NCI-H1930 (cell line): ENCODE measurements at regions not wholly inside any gene's neighbourhood (a gene's known extent, or its start where the extent isn't known, plus 50 kb on each side); places are given as distances from the start of the nearest gene placed in this dataset.

Source experiments
- DNase-seq, 2 experiments: peaks; one replicate each; lab custom pipeline; 2025; lab: John Stamatoyannopoulos, UW

DNA sequence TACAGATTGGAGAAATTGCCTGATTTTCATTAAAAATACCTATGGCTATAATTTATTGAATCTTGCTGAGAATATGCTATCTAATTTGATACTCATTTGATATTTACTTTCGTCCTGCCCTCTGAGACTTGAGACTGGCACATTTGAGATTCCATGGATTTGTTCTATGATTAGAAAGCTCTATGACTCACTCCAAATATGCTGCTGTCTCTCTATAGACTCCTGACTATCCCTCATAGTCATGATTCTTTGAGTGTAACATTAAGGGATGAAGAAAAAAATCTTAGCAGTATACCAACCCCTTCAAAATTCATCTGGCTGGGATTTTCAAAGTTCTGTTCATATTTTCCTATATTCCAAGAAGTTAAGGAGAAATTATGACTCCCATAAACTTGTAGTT lies 191.9 kb downstream of the LRIG3 start:
- no peak for DNase-seq

DNA sequence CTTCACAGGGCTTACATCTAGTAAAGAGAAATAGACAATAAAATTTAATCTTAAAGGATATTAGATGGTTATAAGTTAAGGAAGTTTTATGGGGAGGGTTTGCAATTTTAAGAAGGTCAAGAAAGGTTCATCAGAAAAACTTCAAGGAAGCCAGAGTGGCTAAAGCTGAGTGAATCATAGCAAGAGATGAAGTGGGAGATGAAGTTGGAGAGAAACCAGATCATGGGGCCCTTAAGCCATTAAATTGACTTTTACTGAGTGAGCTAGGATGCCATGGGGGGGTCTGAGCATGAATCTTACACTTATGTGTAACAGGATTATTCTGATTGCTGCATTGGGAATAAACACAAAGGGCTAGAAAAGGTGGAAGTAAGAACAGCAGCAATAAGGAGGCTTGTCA lies 189.2 kb downstream of the LRIG3 start:
- DNase-seq, result no peak

DNA sequence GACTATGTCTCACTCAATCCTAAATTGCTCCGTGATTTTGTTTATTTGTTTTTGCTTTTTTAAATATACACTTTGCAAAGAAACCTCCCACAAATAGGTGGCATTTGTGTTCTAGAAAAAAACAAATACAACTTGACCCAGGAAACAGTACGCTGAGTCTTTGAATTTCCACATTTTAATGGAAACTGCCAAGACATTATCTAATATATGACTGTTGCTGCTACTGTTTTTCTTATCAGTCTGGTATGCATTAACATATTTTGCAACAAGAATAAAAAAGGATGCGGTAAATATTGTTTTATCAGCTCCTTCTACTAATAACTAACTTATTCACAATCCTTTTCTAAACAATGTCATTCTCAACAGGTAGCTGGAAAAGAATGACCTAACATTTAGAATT lies 187.4 kb downstream of the LRIG3 start:
- DNase-seq, result no peak

DNA sequence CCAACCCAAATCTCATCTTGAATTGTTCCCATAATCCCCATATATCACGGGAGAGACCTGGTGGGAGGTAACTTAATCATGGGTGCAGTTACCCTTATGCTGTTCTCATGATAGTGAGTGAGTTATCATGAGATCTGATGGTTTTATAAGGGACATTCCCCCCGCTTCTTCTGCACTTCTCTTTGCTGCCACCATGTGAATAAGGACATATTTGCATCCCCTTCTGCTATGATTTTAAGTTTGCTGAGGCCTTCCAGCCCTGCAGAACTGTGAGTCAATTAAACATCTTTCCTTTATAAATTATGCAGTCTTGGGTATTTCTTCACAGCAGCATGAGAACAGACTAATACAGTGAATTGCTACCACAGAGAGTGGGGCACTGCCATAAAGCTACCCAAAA lies 179.1 kb downstream of the LRIG3 start:
- DNase-seq, result no peak

DNA sequence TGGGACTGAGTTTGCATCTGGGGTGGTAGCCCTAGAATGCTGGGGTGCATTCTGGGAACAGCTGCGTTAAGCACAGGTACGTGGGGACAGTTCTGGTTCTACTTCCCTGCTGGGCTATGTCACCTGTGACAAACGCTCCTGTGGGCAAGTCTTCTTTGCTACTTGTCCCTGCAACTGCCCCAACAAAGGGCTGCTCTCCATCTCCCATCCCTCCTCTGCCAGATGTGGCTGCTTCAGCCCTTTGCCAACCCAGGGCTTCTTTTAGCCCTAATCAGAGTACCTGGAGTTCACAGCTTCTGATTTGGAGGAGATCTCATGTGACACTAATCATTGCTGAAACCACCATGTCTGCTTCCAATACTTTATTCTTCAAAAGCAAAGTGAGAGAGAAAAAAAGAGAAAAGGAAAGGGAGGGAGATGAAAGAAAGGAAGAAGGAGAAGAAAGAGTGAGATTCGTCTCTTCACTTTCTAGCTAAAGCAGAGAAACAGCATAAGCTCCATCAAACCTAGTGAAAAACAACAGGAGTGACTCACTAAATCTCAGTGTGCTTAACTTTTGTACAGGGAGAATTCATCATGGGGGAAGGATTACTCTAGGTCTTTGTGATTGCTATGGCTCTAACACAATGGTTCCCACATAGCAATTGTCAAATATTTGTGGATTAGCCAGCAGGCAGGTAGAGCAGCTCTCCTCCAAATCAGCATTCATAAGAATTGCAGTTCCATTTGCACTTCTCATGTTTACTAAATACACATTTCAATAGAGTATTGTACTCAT lies 174.8 kb downstream of the LRIG3 start:
- no peak for DNase-seq

DNA sequence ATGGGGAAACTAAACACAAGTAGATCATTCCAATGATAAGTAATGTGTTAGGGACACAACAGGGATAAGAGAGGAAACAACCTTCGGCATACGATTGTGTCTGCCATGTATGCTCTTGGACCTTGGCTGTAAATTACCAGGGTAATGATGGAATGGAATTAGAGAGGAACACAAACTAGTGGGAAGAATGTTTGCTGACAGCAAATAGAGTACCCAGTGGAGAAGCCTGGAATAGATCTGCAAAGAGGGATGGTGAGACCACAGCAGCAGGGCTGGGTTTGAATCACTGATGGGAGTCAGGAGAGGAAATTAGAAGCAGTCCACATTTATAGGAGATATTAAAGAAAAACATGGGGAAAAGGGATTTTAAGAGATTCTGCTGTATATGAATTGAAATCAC lies 172.8 kb downstream of the LRIG3 start:
- DNase-seq, result no peak

DNA sequence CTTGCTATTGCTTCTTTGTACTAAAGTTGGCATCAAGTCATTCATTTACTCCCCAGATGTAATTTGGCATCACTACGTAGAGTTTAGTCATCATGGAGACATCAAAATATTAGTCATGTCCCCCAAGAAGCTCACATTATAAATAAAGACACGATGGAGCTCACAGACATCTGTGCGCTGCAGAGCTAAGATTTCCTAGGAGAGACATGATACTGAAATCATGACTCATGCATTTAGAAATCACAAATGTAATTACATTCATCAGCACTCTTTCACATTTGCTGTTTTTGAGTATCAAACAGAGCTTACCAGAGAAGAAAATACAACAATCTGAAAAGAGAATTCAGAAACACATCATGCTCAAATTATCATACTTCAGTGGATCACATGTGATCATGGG lies 169.8 kb downstream of the LRIG3 start:
- no peak for DNase-seq

DNA sequence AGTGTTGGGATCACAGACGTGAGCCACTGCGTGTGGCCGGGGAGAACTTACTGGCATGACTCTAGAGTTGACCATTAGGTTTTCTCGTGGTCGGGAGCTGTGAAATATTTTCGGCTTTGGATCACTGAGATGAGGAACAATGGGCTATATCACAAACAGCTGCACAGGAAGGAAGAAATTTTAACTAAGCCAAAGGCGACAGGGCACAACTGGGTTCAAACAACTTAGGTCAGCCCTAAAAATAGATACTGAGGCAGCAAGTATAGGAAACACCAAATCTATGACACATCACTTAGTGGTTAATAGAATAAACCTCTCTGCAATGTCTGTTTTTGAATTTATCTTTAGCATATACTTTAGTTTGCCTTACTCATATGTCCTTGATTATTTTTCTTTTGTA lies 162.9 kb downstream of the LRIG3 start:
- no peak for DNase-seq

DNA sequence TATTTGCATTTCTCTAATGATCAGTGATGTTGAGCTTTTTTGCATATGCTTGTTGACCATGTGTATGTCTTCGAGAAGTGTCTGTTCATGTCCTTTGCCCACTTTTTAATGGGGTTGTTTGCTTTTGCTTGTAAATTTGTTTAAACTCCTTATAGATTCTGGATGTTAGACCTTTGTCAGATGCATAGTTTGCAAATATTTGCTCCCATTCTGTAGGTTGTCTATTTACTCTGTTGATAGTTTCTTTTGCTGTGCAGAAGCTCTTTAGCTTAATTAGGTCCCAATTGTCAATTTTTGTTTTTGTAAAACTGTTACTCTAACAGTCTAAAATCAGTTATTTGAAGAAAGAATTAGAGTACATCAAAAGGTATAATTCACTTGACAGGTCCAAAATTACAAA lies 160.6 kb downstream of the LRIG3 start:
- DNase-seq, result peak in 1 of 2 experiments; percentile 5

DNA sequence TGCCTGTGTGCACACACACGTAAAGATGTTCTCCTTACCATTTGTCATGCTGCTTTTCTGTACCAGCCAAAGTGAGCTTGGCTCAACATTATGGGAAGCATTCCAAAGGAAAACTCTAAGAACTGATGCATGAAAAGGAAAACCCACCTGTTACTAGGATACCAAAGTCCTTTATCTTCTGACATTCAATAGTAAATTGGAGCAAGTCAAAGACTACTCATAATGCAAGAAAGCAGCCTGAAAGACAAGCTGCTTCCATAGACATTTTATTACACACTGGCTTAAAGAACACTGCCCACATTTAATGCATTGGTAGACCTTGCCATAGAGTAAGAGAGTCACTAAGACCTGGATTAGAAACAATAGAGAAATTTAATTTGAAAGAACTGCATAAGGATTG lies 159.0 kb downstream of the LRIG3 start:
- DNase-seq, result no peak

DNA sequence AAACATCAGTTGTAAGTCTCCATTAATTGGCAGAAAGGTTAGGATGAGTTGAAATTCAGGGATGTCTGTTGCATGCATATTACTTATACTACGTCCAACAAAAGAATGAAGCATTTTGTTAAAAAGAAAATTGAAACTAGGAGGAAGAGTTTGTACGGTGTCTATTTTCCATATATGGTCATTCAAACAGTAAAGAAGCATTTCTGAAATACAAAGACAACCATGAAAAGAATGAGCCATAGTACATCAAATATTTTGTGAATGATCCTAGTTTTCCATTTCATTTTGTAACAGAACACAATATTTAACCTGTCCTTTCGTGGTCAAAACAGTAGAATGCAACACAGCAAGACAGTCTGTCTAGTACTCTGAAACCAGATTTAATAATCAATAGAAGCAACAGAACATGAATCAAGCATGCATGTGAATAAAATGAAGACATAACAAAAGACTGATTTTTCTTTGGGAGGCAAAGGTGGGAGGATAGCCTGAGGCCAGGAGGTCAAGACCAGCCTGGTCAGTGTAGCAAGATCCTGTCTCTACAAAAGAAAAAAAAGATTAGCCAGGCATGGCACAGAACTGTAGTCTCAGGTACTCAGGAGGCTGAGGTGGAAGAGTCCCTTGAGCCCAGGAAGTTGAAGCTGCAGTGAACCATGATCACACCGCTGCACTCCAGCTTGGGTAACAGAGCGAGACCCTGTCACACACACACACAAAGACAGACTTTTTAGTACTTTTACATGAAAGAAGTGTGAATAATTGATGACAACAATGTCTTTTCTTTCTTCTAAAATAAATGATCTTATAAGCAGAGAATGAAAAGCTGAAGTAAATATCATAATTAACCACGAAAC lies 156.0 kb downstream of the LRIG3 start:
- no peak for DNase-seq

DNA sequence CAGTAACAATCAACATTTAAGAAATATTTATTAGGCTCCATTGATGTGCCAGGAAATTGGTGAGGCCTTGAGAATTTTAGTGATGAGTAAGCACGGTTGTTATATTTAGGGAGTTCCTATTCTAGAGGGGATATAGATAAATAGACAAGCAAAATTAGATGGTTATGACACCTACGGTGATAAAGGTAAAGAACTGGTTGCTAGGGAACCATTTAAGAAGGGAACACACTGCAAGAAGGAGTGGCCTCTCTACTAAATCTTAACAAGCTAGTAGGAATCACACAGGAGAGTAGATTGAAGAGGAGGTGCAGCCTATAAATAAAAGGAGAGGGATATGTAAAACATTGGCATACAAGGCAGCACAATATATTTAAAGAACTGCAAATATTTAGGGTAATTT lies 155.2 kb downstream of the LRIG3 start:
- DNase-seq, result no peak

DNA sequence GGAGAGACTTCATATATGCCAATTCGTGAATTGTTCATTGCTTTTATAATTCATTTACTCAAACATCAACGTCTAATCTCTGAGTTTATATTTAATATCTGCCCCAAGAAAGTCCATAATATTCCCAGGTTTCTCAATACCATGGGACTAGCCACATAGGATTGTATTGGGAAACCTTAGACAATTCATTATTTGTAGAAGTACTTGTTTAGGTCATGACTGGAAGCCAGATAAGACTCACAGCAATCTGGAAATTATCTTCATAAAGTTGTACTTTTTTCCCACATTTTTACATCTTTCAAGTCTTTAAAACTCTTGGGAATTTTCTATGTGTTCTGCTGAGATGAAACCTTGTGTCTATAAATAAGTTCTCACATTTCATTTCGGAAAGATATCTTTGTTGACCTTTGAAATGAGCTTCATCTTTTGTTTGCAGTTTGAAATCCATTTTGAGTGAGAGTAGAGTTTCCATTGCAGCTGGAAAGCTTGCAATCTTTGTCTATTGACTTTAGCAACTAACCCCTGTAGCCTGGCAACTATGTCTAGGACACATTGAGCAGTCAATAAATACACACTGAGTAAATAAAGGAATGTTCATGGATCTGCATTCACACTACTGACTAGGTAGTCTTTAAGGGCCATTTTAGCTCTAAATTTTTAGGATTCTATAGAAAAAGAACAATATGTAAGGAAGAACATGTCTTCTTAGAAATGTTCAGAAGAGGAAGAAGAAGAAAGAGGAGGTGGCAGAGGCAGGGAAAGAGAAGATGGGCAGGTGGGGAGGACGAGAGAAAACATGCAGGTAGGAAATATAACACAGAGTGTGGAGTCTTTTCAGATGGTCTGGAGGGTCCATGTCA lies 154.4 kb downstream of the LRIG3 start:
- peak in 1 of 2 experiments; percentile 52 for DNase-seq

DNA sequence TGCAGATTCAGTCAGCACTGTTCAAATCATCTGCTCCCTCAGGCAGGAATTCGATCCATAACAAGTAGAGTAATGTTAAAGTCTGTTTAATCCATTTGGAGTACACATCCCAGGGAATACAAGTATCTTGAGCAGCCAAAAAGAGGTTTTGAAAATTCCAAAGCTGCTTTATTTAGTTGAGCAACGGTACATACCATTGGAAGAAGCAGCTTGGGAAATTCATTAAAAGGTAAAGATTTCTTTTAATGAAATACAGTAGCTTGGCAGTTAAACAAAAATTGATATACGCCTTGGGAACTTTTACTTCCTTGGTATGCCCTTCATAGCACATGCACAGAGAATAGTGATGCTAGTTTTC lies 153.8 kb downstream of the LRIG3 start:
- no peak for DNase-seq

DNA sequence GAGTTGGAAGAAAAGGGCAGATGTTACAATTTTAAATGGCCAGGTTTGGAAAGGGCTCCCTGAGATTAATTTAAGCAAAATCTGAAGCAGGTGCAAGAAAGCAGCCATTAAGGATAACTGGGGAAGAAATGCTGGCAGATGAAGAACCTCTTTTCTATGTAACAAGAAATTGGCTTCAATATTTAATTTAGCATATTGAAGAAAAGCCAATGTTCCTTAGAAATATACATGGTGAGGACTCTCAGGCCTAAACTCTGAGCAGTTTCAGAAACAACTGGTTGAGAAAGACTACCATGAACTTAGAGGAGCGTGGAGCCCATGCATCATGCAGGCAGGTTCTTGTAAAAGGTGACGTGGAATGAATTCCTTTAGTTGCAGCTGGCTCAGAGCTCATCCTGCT lies 152.8 kb downstream of the LRIG3 start:
- no peak for DNase-seq

DNA sequence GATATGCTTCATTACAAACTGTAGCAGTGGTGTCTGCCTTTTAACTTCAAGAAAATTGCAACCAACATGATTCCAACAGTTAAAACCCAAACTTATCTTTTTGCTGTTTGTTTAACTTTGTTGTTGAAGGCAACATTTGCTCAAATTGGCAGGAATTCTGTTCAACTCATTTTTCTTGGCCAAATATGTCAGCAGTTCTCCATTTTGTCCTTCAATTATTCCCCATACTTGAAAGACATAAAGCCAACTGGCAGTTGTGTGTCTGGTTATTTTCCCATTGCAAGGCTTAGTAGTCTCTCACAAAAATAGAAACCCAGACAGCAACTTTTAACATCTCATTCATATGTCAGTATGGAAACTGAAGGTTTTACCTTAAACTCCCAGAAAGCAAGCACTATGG lies 146.3 kb downstream of the LRIG3 start:
- no peak for DNase-seq

DNA sequence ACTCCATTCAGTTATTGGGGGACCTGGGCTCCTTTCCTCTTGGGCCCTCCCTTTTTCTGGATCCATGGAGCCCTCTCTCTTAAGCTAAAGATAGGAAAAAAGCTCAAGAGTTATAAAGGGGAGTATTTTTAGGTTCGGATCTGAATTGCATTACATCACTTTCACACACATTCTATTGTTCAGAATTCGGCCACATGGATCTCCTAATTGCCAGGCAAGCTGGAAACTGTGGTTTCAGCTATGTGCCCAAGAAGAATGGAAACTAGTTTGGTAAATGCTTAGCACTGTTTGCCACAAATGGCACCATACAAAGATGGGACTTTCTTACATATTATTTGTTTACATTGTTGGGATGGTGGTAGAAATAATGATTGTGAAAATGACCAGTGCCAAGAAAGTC lies 145.6 kb downstream of the LRIG3 start:
- no peak for DNase-seq

DNA sequence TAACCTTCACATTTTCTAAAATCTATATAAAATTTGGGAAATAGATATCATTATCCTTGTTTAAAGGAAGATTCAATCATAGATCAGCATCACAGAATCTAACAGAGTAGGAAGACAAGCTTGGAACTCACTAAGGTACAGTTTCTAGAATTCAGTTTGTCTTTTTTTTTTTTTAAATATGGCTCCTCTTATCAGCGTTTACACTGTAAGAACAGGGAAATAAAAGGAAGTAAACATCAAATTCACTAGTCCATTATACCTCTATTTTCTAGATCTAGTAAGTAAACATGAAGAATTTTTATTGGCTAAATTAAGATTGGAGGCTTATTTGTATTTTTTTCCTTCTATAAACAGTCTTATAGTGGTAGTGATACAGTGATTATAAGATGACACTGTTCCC lies 144.9 kb downstream of the LRIG3 start:
- DNase-seq, result no peak

DNA sequence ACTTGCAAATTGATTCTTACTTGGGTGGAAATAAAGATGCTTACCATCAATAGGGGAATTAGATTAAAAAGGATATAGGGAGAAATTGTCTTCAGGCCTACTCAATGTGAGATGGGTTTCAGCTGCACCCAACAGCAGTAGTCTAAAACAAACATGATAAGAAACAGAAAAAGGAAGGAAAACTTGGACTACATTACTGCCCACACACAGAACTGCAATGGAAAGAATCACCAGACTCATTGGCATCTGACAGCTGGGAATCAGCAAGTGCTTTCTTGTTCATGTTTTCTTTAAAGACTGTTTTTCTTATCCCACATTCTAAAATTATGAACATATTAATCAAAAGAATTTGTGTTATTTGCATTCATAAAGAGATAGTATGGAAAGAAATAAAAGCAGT lies 144.2 kb downstream of the LRIG3 start:
- DNase-seq, result no peak

DNA sequence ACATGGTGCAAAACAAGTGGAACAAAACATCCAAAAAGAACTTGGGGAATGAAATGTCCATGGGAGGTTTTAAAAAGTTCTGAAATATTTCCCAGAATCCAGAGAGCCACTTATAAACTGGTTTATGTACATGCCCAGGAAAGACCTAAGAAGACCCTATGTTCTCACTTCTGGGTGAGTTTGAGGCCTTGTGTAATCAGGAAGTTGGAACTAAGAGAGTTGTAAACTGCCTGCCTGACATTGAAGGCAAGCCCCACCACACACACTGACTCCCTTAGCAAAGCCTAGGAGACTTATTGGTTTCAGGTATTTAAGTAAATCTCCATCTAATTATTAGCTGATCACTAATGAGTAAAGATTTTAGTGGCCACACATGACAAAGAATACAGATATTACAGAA lies 142.5 kb downstream of the LRIG3 start:
- no peak for DNase-seq

DNA sequence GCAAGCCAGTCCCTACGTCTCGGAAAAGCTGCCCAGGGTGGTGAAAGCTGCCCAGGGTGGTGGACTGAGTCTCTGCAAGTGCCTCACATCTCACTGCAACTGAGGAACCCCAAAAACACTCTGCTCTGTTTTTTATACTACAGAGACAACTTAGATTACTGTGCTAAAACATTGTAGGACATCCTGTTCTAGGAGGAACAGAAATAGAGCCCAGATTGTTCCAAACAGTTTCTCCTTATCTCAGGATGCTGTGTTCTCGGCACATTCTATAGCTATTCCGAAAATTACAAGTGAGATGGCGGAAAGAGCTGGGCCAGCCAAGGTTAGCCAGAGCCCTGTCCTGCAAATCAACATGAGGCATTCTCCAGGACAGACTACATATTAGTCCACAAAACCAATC lies 138.7 kb downstream of the LRIG3 start:
- no peak for DNase-seq

DNA sequence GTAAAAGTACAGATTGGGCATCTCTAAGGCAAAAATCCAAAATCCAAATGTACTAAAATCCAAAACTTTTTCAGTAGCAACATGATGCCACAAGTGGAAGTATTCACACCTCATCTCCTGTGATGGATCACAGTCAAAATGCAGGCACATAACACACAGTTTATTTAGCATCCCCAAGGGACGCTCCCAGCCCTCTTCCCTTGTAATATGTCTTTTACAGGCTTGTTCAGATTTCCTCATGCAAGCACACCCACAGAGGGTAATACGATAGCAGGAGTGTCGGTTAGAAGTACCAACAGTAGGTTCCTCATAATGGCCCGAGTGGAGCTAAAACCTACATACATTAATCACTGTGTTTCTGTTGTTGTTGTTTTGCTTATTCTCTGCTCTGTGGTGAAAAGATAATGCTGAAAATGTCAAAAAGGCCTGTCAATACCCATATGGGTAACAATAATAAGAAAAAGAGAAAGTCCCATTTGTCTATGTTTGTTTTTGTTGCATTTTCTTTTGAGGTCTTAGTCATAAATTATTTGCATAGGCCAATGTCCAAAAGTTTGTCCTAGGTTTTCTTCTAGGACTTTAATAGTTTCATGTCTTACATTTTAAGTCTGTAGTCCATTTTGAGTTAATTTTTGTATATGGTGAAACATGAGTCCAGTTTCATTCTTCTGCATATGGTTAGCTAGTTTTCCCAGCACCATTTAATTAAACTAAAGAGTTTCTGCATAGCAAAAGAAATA lies 133.1 kb downstream of the LRIG3 start:
- DNase-seq, result no peak
